HFFc6 (cell line): ENCODE measurements at regions not wholly inside any gene's neighbourhood (a gene's known extent, or its start where the extent isn't known, plus 50 kb on each side); places are given as distances from the start of the nearest gene placed in this dataset.

Source experiments
- DNase-seq: peaks from one replicate; pipeline ENCODE4 v3.0.0-alpha.2; 2018
- H3K27ac Mint-ChIP-seq: 2 replicates; pipeline ENCODE4 v1.8.0; 2020; ENCODE audit warnings: mild to moderate bottlenecking, mixed read lengths
- H3K27me3 Mint-ChIP-seq: 2 replicates; pipeline ENCODE4 v1.8.0; 2021; ENCODE audit warnings: mild to moderate bottlenecking, moderate library complexity, mixed read lengths; ENCODE audit not compliant: insufficient read depth
- H3K36me3 Mint-ChIP-seq: 2 replicates; pipeline ENCODE4 v1.8.0; 2021; ENCODE audit warnings: low read depth, mixed read lengths
- H3K4me1 Mint-ChIP-seq: 2 replicates; pipeline ENCODE4 v1.8.0; 2020; ENCODE audit warnings: low read depth, mixed read lengths
- H3K4me3 Mint-ChIP-seq: 2 replicates; pipeline ENCODE4 v1.8.0; 2020; ENCODE audit warnings: mild to moderate bottlenecking, moderate library complexity, mixed read lengths
- H3K9me3 Mint-ChIP-seq: 2 replicates; pipeline ENCODE4 v1.8.0; 2020; ENCODE audit warnings: mild to moderate bottlenecking, mixed read lengths
- TF ChIP-seq, protein P1 (sequence below): fragments of 200-600 bp; sonication (generic); IDR thresholded peaks from 2 replicates; pipeline ENCODE4 v1.5.0; 2021; ENCODE audit warnings: antibody characterized with exemption, mild to moderate bottlenecking

DNA sequence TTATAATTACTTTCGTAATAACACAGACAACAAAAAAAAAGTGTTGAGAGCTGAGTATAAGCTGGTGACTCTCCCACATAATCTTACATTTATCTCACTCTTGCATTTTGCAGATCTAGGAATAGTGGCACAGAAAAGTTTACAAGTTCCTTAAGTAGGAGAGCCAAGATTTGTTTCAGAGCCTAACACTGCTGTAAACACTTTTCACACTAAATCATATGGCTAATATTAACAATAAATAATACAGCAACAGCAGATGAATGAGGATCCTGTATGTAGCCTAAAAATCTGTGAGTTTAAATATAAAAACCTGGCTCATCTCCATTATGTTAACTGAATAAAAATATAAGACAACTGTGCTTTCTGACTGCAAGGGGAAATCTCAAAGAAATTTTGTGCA lies 846.5 kb upstream of the ADAMTS5 start:
- DNase-seq, result no peak
- Mint-ChIP-seq H3K9me3 (no peaks in the 10 kb centered on the region), H3K27ac (no peak overlapping the region), H3K4me3 (peak overlapping the region; percentile 31; the same call in 1 of the 2 replicates), H3K36me3 (no peaks in the 10 kb centered on the region), H3K4me1 (peaks cover 17% of the 10 kb centered on the region), H3K27me3 (peaks cover 2% of the 10 kb centered on the region; the same call in 1 of the 2 replicates)
- TF ChIP-seq, protein P1, sequence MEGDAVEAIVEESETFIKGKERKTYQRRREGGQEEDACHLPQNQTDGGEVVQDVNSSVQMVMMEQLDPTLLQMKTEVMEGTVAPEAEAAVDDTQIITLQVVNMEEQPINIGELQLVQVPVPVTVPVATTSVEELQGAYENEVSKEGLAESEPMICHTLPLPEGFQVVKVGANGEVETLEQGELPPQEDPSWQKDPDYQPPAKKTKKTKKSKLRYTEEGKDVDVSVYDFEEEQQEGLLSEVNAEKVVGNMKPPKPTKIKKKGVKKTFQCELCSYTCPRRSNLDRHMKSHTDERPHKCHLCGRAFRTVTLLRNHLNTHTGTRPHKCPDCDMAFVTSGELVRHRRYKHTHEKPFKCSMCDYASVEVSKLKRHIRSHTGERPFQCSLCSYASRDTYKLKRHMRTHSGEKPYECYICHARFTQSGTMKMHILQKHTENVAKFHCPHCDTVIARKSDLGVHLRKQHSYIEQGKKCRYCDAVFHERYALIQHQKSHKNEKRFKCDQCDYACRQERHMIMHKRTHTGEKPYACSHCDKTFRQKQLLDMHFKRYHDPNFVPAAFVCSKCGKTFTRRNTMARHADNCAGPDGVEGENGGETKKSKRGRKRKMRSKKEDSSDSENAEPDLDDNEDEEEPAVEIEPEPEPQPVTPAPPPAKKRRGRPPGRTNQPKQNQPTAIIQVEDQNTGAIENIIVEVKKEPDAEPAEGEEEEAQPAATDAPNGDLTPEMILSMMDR, result no peak

DNA sequence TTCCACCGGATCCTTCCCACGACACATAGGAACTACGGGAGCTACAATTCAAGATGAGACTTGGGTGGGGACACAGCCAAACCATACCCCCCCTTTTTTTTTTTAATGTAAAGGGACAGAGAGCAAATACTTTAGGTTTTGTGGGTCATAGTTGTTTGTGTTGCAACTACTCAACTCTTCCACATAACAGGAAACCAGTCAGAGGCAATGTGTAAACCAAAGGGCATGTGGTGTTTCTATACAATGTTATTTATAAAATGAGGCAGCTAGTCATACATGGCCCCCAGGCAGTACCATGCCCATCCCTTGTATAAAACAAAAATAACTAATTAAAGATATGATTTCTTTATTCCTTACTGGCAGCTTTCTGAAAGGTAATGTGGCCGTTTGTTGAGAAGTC lies 845.4 kb upstream of the ADAMTS5 start:
- no peak overlapping the region for H3K4me3 Mint-ChIP-seq
- H3K9me3 Mint-ChIP-seq, result no peaks in the 10 kb centered on the region
- TF ChIP-seq, protein P1, result no peak
- H3K27me3 Mint-ChIP-seq, result peaks cover 2% of the 10 kb centered on the region; the same call in 1 of the 2 replicates
- H3K36me3 Mint-ChIP-seq, result no peaks in the 10 kb centered on the region
- peaks cover 24% of the 10 kb centered on the region for H3K4me1 Mint-ChIP-seq
- no peak for DNase-seq
- no peak overlapping the region for H3K27ac Mint-ChIP-seq

DNA sequence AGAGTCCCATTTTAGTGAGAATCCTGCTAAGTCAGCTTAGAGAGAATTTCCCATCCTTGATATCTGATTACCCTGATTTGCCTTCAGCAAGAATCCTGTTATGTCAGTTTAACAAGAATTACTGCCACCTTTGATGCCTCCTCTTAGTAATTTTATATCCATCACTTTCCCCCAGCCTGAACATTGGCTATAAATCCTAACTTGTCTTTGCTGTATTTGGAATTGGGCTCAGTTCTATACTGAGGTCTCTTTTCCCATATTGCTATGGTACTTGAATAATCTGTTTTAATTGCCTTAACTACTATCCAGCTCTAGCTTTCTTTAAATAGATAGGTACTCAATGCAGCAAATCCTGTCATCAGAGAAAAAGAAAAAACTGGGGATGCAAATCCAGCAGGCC lies 842.0 kb upstream of the ADAMTS5 start:
- no peaks in the 10 kb centered on the region for H3K9me3 Mint-ChIP-seq

DNA sequence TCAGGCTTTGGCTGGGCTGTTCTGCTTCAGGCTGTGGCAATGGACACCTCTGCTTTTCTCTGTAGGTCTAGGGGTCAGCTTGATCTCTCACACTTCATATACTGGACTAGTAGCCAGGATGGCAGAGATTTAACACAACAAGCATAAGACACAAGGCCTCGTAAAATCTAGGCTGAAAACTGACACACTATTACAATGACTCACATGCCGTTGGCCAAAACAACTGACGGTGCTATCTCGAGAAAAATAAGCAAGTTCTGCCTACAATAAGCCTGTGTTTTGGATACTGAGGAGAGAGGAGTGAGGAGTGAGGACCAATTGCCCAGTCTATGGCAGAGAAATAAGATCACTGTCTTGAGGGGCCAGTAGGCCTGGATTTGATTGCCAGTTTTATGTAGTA lies 840.7 kb upstream of the ADAMTS5 start:
- DNase-seq, result peak; percentile 49
- H3K4me1 Mint-ChIP-seq, result peaks cover 59% of the 10 kb centered on the region
- H3K9me3 Mint-ChIP-seq, result no peaks in the 10 kb centered on the region
- H3K27me3 Mint-ChIP-seq, result peaks cover 2% of the 10 kb centered on the region; the same call in 1 of the 2 replicates
- no peak overlapping the region for H3K27ac Mint-ChIP-seq
- no peak overlapping the region for H3K4me3 Mint-ChIP-seq
- no peaks in the 10 kb centered on the region for H3K36me3 Mint-ChIP-seq
- TF ChIP-seq, protein P1, result no peak

More for the DNA sequence above, 842.0 kb upstream of the ADAMTS5 start:
- no peak overlapping the region for H3K4me3 Mint-ChIP-seq
- H3K4me1 Mint-ChIP-seq, result peaks cover 57% of the 10 kb centered on the region
- no peak overlapping the region for H3K27ac Mint-ChIP-seq
- no peaks in the 10 kb centered on the region for H3K36me3 Mint-ChIP-seq
- TF ChIP-seq, protein P1, result no peak
- H3K27me3 Mint-ChIP-seq, result peaks cover 2% of the 10 kb centered on the region; the same call in 1 of the 2 replicates
- no peak for DNase-seq

DNA sequence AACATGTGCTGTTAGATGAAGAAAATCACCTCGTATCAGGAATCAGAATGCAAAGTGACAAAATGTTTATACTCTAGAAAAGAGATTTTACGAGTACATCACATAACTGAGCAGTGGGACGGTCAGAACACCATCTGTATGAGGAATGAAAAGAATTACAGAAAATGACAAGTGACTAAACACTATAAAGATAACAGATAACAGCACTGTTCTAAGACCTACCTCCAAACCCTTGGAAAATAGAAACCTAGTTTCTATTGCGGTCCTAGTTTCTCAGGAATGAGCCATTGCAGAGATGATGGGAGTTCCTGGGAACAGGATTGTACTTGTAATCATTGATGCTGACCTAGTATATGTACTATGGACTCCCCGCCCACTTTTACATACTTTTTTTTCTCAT lies 839.4 kb upstream of the ADAMTS5 start:
- H3K27me3 Mint-ChIP-seq, result no peaks in the 10 kb centered on the region
- peak; percentile 14 for DNase-seq
- no peaks in the 10 kb centered on the region for H3K9me3 Mint-ChIP-seq
- H3K36me3 Mint-ChIP-seq, result no peaks in the 10 kb centered on the region
- no peak overlapping the region for H3K4me3 Mint-ChIP-seq
- no peak overlapping the region for H3K27ac Mint-ChIP-seq
- H3K4me1 Mint-ChIP-seq, result peaks cover 51% of the 10 kb centered on the region
- TF ChIP-seq, protein P1, result no peak

DNA sequence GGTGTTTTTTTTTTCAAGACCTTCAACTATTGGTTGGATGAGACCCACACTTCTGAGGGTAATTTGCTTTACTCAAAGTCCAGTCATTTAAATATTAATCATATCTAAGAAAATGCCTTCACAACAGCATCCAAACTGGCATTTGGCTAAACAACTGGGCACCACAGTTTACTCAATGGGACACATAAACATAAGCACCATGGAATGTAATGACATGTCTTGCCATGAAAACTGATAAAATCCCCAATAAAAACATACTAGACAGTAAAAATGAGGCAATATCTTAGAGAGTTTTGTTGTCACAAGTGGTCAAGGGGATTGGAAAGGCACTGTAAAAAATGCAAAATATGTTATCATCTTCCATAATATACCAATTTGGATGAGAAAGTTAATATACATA lies 838.8 kb upstream of the ADAMTS5 start:
- Mint-ChIP-seq H3K9me3 (no peaks in the 10 kb centered on the region), H3K4me1 (peaks cover 51% of the 10 kb centered on the region), H3K4me3 (no peak overlapping the region), H3K36me3 (no peaks in the 10 kb centered on the region), H3K27me3 (no peaks in the 10 kb centered on the region), H3K27ac (no peak overlapping the region)
- TF ChIP-seq, protein P1, result no peak
- no peak for DNase-seq
